ENCODE measurements at regions not wholly inside any gene's neighbourhood (a gene's known extent, or its start where the extent isn't known, plus 50 kb on each side); places are given as distances from the start of the nearest gene placed in this dataset.

GRCh38 chr15:56868170-56868569 is 50.3 kb upstream of the TCF12 start:
- Histone ChIP-seq H3K4me1 (no peaks in the 10 kb centered on the region), H3K36me3 (no peaks in the 10 kb centered on the region), H3K4me3 (ENCODE audit: low read depth, low read length) (no peak overlapping the region), H3K9me3 (no peaks in the 10 kb centered on the region), H3K27me3 (no peaks in the 10 kb centered on the region)
- no peak for DNase-seq
- TF ChIP-seq CTCF (IDR thresholded peaks at IDR 0.05; ENCODE audit: low read depth, low read length) = no peak

- no peaks in the 10 kb centered on the region for H3K9me3 ChIP-seq
- no peaks in the 10 kb centered on the region for H3K36me3 ChIP-seq
- no peak for DNase-seq
- H3K4me3 ChIP-seq (ENCODE audit: low read depth, low read length) = no peak overlapping the region
- no peaks in the 10 kb centered on the region for H3K4me1 ChIP-seq
- no peaks in the 10 kb centered on the region for H3K27me3 ChIP-seq
- no peak for TF ChIP-seq CTCF (IDR thresholded peaks at IDR 0.05; ENCODE audit: low read depth, low read length)
Measured at GRCh38 chr15:56866803-56867202, 51.6 kb upstream of the TCF12 start.

GRCh38 chr15:56857828-56858227 is 60.6 kb upstream of the TCF12 start:
- no peak overlapping the region for H3K4me3 ChIP-seq (ENCODE audit: low read depth, low read length)
- DNase-seq = no peak
- no peak for TF ChIP-seq CTCF (IDR thresholded peaks at IDR 0.05; ENCODE audit: low read depth, low read length)

GRCh38 chr15:56856934-56857333 is 61.5 kb upstream of the TCF12 start:
- H3K9me3 ChIP-seq = no peaks in the 10 kb centered on the region
- H3K4me3 ChIP-seq (ENCODE audit: low read depth, low read length) = no peak overlapping the region
- TF ChIP-seq CTCF (IDR thresholded peaks at IDR 0.05; ENCODE audit: low read depth, low read length) = no peak
- H3K36me3 ChIP-seq = no peaks in the 10 kb centered on the region
- H3K4me1 ChIP-seq = no peaks in the 10 kb centered on the region
- no peak for DNase-seq
- H3K27me3 ChIP-seq = no peaks in the 10 kb centered on the region

More at GRCh38 chr15:56857828-56858227, 60.6 kb upstream of the TCF12 start:
- Histone ChIP-seq H3K9me3 (no peaks in the 10 kb centered on the region), H3K36me3 (no peaks in the 10 kb centered on the region), H3K4me1 (no peaks in the 10 kb centered on the region), H3K27me3 (no peaks in the 10 kb centered on the region)

- no peaks in the 10 kb centered on the region for H3K9me3 ChIP-seq
- H3K4me3 ChIP-seq (ENCODE audit: low read depth, low read length) = no peak overlapping the region
- H3K4me1 ChIP-seq = no peaks in the 10 kb centered on the region
- H3K27me3 ChIP-seq = no peaks in the 10 kb centered on the region
- no peak for TF ChIP-seq CTCF (IDR thresholded peaks at IDR 0.05; ENCODE audit: low read depth, low read length)
- no peaks in the 10 kb centered on the region for H3K36me3 ChIP-seq
- no peak for DNase-seq
Measured at GRCh38 chr15:56844892-56845291, 73.6 kb upstream of the TCF12 start.

GRCh38 chr15:56844471-56844870 is 74.0 kb upstream of the TCF12 start:
- no peak overlapping the region for H3K4me3 ChIP-seq (ENCODE audit: low read depth, low read length)
- no peak for DNase-seq
- H3K36me3 ChIP-seq = no peaks in the 10 kb centered on the region
- H3K27me3 ChIP-seq = no peaks in the 10 kb centered on the region
- TF ChIP-seq CTCF (IDR thresholded peaks at IDR 0.05; ENCODE audit: low read depth, low read length) = no peak
- H3K4me1 ChIP-seq = no peaks in the 10 kb centered on the region
- no peaks in the 10 kb centered on the region for H3K9me3 ChIP-seq
